HEK293 (cell line): ENCODE measurements at regions not wholly inside any gene's neighbourhood (a gene's known extent, or its start where the extent isn't known, plus 50 kb on each side); places are given as distances from the start of the nearest gene placed in this dataset.

Source experiments
- RBAK ChIP-seq: fragments of 450-650 bp; formaldehyde crosslinking; IDR thresholded peaks from 2 replicates; pipeline ENCODE4 v1.5.1; 2016; ENCODE audit warnings: missing biosample characterization, missing genetic modification characterization
- YY1 ChIP-seq: fragments of 450-650 bp; formaldehyde crosslinking; IDR thresholded peaks from 2 replicates; pipeline ENCODE4 v1.5.1; 2018; ENCODE audit warnings: missing biosample characterization, missing genetic modification characterization
- ZBTB1 ChIP-seq: fragments of 450-650 bp; formaldehyde crosslinking; IDR thresholded peaks from 2 replicates; pipeline ENCODE4 v1.5.1; 2016; ENCODE audit warnings: missing biosample characterization, missing genetic modification characterization
- ZNF660 ChIP-seq: fragments of 450-650 bp; IDR thresholded peaks from 2 replicates; pipeline ENCODE4 v1.5.1; 2018; ENCODE audit warnings: missing biosample characterization, mild to moderate bottlenecking, missing genetic modification characterization
- ZNF785 ChIP-seq: fragments of 450-650 bp; formaldehyde crosslinking; IDR thresholded peaks from 2 replicates; pipeline ENCODE4 v1.5.1; 2016; ENCODE audit warnings: missing biosample characterization, missing genetic modification characterization

GRCh38 chr4:123600987-123601904 is 204.7 kb downstream of the SPRY1 start:
- TF ChIP-seq ZBTB1 (tag by site-specific recombination) (no peak), YY1 (no peak), ZNF785 (no peak), RBAK (tag by site-specific recombination) (no peak), ZNF660 (tag by site-specific recombination) (no peak)
